Cardiac fibroblast (primary cell): ENCODE measurements at regions not wholly inside any gene's neighbourhood (a gene's known extent, or its start where the extent isn't known, plus 50 kb on each side); places are given as distances from the start of the nearest gene placed in this dataset.

Source experiments
- DNase-seq, 2 donors: peaks; one replicate each; pipeline versions ENCODE4 v3.0.0 to v3.0.0-alpha.2; 2010; ENCODE audit warnings: low read depth in 2 of 2
- H3K4me3 ChIP-seq, 2 donors: replicated peaks in 1 of 2; 1 replicate in 1 of 2; 2 replicates in 1 of 2; pipeline ENCODE4 v1.5.1; 2011; ENCODE audit warnings: low read depth in 2 of 2, low read length in 2 of 2, mild to moderate bottlenecking in 2 of 2, moderate library complexity in 1 of 2
- CTCF ChIP-seq: IDR thresholded peaks from one replicate; pipeline ENCODE4 v1.5.1; 2011; ENCODE audit warnings: low read depth, mild to moderate bottlenecking, low read length, inconsistent platforms

DNA sequence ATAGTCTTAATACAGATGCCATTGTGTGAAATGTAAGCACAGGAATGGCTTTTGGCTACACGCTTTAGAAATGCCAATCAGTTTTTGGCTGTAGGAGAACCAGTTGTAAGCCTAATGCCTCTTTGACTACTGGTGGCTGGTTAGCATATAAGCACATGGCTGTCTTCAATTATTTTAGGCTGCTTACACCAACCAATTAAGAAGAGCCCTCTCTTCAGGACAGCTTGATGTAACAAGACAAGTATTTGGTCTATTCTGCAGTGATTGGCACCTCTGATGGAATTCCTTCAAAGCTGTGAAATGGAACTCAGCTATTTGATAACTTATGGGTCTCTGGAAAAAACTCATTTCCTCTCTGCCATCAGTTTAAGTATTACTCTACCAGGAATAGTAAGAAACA lies 680.1 kb upstream of the FSHR start:
- DNase-seq = no peak
- TF ChIP-seq CTCF = no peak
- no peak overlapping the region for H3K4me3 ChIP-seq

DNA sequence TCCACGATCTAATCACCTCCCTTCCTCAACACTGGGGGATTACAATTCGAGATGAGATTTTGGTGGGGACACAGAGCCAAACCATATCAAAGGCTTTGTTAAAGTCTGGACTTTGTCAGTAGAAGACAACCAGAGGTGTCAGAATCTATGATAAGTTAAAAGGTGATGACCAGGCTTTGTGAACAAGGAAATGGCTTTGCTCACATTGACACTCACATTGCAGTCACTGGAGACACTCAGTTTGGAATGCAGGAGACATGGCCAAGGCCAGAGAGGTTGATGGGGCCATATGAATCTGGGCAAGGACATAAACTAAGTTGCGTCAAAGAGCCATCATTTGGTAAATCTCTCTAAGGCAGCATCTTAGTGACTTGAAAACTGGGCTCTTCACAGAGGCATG lies 678.2 kb upstream of the FSHR start:
- H3K4me3 ChIP-seq = no peak overlapping the region
- no peak for DNase-seq
- no peak for TF ChIP-seq CTCF

DNA sequence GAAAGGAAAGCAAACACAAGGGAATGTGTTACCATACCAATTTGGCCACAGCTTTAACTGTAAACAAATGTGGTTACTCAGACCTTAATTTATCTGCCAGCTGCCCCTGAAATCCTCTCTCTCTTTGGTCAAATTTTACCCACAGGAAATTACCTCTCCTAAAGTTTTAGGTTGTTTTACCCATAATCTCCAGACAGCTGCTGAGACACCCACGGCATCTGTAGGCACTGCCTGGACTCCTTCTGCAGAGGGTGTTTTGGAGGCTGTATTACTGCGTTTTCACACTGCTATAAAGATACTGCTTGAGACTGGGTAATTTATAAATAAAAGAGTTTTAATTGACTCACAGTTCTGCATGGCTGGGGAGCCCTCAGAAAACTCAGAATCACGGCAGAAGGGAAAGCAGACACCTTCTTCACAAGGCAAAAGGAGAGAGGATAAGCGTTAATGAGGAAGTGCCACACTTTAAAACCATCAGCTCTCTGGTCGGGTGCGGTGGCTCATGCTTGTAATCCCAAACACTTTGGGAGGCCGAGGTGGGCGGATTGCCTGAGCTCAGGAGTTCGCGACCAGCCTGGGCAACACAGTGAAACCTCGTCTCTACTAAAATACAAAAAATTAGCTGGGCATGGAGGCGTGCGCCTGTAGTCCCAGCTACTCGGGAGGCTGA lies 677.5 kb upstream of the FSHR start:
- no peak for DNase-seq
- H3K4me3 ChIP-seq = no peak overlapping the region
- no peak for TF ChIP-seq CTCF

DNA sequence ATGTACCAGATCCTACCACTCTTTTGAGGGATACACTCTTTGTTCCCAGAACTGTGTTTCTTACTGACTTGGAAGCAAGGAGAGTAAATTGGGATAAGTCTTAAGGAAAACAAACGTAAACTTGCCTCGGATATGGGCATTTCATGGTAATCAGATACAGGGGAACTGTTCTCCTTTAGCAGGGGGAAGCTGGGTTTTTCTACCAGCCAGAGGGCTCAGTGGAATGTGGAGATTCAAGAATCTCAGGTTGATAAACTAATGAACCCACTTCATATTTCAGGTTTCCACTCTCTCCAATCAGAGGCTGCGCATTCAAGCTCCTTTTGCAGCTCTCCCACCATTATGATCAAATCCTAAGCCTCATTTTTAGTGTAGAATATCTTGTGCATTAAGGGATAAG lies 676.5 kb upstream of the FSHR start:
- H3K4me3 ChIP-seq = no peak overlapping the region
- no peak for TF ChIP-seq CTCF
- DNase-seq = no peak

DNA sequence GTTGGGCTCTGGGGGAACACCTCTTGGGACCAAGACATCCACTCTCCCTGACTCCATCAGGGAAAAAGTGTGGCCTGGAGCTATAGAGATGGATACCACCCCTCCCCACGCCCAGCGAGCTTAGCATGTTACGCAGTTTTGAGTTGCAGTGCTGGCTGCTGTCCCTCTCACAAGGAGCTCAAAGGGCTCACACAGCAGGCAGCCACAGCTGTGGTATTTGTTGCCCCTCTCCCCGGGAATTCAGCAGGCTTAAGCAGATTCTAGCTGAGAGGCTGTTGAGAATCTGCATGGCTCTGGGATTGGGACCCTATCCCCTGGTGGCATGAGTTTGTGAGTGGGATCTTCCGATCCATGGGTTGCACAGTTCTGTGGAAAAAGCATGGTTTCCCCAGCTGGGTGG lies 673.1 kb upstream of the FSHR start:
- no peak for DNase-seq
- TF ChIP-seq CTCF = no peak

GRCh38 chr2:49813208-49813607 lies 658.9 kb upstream of the FSHR start:
- TF ChIP-seq CTCF = no peak
- DNase-seq = no peak
- H3K4me3 ChIP-seq = no peak overlapping the region

More for the DNA sequence above, 673.1 kb upstream of the FSHR start:
- no peak overlapping the region for H3K4me3 ChIP-seq

DNA sequence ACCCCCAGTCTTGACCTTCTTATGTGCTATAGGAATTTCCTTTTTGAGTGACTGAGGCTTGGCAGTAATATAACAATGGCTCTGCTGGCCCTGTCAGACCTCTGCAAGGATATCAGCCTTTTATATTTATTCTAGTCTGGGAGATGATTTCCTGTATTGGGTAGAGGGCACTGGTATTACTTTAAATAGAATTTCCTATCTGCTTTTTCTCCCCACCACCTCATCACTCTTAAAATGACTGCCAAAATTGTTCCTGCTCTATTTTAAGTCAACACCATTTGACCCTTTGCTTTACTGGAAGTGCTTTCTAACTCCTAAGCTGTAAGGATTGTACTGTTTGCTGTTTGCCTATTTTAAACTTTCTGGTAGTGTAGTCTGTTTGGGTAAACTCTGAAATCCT lies 658.4 kb upstream of the FSHR start:
- DNase-seq = no peak
- no peak for TF ChIP-seq CTCF
- no peak overlapping the region for H3K4me3 ChIP-seq
